ENCODE measurements at regions not wholly inside any gene's neighbourhood (a gene's known extent, or its start where the extent isn't known, plus 50 kb on each side); places are given as distances from the start of the nearest gene placed in this dataset.

DNA sequence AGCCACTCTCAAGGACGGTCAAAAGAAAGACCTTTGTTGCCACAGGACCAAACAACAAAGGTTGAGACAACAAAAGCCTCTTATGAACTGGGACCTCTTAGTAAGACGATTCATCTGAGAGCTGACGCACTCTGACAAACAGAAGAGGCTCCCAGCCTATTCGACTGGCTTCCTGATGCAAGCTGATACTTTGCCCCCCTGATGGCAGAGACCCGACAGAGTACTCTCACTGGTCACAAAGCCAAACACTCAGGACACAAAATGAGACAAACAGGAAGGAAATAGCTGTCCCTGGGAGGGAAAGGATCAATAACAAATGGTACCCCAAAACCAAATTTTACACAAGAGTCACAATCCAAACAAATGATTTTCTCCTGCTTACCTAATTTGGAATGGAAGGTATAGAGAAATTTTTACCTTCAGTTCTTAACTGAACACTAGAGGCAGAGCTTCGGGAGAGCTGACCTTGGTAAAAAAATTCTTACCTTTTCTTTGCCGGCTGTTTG, 75.2 kb upstream of the PLAC8 start:
- Histone ChIP-seq H3K4me3 (ENCODE audit: low read length) (no peak overlapping the region), H3K27me3 (ENCODE audit: insufficient read depth, low read length) (no peaks in the 10 kb centered on the region), H3K9me3 (ENCODE audit: low read depth, low read length) (no peaks in the 10 kb centered on the region), H3K4me1 (ENCODE audit: insufficient read depth, low read length) (peaks cover 36% of the 10 kb centered on the region)

DNA sequence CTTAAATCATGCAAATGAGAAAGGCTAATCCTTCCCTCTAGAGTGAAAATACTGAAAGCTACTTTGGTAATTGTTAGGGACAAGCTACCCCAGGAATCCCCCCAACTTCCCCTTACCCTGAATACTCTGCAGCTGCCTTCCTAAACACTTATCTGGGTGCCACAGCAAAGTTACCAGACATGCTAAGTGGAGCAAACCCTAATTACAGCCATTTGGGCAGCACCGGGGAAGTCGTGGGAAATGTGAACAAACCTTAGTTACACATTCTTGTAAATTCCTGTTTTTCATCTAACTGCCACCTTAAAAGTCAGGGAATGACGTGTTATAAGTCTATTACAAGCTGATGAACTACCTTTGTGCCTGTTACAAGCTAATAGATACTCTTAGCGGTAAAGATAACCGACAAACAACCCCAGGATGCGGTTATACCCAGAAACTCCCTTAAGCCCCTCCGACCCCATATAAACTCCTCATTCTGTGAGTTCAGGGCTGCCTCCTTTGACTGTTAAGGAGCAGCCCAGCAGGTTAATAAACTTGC, 66.0 kb upstream of the PLAC8 start:
- Histone ChIP-seq H3K9me3 (ENCODE audit: low read depth, low read length) (no peaks in the 10 kb centered on the region), H3K4me1 (ENCODE audit: insufficient read depth, low read length) (peaks cover 13% of the 10 kb centered on the region), H3K4me3 (ENCODE audit: low read length) (no peak overlapping the region)

GRCh38 chr4:83179205-83179604, 64.7 kb upstream of the PLAC8 start:
- Histone ChIP-seq H3K9me3 (ENCODE audit: low read depth, low read length) (no peaks in the 10 kb centered on the region), H3K27me3 (ENCODE audit: insufficient read depth, low read length) (no peaks in the 10 kb centered on the region), H3K4me3 (ENCODE audit: low read length) (no peak overlapping the region), H3K4me1 (ENCODE audit: insufficient read depth, low read length) (peaks cover 26% of the 10 kb centered on the region)

More for the DNA sequence above, 66.0 kb upstream of the PLAC8 start:
- no peaks in the 10 kb centered on the region for H3K27me3 ChIP-seq (ENCODE audit: insufficient read depth, low read length)

- H3K9me3 ChIP-seq (ENCODE audit: low read depth, low read length): no peaks in the 10 kb centered on the region
- no peak overlapping the region for H3K4me3 ChIP-seq (ENCODE audit: low read length)
- no peaks in the 10 kb centered on the region for H3K27me3 ChIP-seq (ENCODE audit: insufficient read depth, low read length)
- peaks cover 36% of the 10 kb centered on the region for H3K4me1 ChIP-seq (ENCODE audit: insufficient read depth, low read length)
Observed at GRCh38 chr4:83178029-83178428, 63.5 kb upstream of the PLAC8 start.

DNA sequence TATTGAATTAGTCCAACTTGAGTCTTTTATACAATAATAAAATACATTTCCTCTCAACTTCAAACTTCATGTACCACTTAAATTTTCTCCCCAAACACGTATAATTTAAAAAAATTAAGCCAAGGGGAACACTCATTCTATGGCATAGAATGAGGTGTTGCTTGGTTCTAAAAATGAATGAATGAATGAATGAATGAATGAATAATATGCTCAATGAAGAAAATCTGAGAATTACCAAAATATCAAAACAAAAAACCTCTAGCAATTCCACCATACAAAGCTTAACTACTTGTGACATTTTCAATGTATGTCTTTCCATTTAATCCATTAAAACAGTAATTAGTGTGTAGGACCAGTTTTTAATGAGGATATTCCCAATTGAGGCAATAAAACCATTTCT, 62.7 kb upstream of the PLAC8 start:
- peaks cover 42% of the 10 kb centered on the region for H3K4me1 ChIP-seq (ENCODE audit: insufficient read depth, low read length)
- H3K9me3 ChIP-seq (ENCODE audit: low read depth, low read length): no peaks in the 10 kb centered on the region
- no peaks in the 10 kb centered on the region for H3K27me3 ChIP-seq (ENCODE audit: insufficient read depth, low read length)
- H3K4me3 ChIP-seq (ENCODE audit: low read length): no peak overlapping the region

DNA sequence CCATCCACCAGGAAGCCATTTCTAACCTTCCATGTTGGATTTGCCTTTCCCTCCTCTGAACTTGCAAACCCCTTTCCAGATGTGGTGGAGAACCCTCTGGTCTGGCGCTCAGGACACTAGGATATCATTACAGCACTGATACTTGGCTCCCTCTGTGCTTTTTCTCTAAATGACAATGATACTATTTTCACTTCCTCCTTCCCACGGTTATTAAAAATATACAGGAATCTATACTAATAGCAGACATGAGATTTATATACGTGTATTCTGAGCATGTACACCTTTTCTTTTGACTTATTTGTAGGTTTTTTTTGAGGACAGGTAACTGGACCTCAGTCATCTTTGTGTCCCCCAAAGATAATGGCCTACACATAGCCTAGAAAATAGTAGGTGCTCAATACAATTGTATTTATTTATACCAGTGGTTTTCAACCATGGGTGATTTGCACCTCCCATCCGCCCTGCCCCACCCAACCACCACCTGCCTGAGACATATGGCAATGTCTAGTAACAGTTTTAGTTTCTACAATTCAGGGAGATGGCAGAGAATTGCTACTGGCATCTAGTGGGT, 60.4 kb upstream of the PLAC8 start:
- H3K4me3 ChIP-seq (ENCODE audit: low read length): no peak overlapping the region
- no peaks in the 10 kb centered on the region for H3K9me3 ChIP-seq (ENCODE audit: low read depth, low read length)
- H3K4me1 ChIP-seq (ENCODE audit: insufficient read depth, low read length): peaks cover 51% of the 10 kb centered on the region
- no peaks in the 10 kb centered on the region for H3K27me3 ChIP-seq (ENCODE audit: insufficient read depth, low read length)

- Histone ChIP-seq H3K27me3 (ENCODE audit: insufficient read depth, low read length) (no peaks in the 10 kb centered on the region), H3K9me3 (ENCODE audit: low read depth, low read length) (no peaks in the 10 kb centered on the region), H3K4me1 (ENCODE audit: insufficient read depth, low read length) (peaks cover 49% of the 10 kb centered on the region), H3K4me3 (ENCODE audit: low read length) (no peak overlapping the region)
Observed at GRCh38 chr4:83172371-83172770, 57.8 kb upstream of the PLAC8 start.

- Histone ChIP-seq H3K4me1 (ENCODE audit: insufficient read depth, low read length) (peaks cover 49% of the 10 kb centered on the region), H3K4me3 (ENCODE audit: low read length) (no peak overlapping the region), H3K27me3 (ENCODE audit: insufficient read depth, low read length) (no peaks in the 10 kb centered on the region), H3K9me3 (ENCODE audit: low read depth, low read length) (no peaks in the 10 kb centered on the region)
Observed at GRCh38 chr4:83171436-83172039, 57.0 kb upstream of the PLAC8 start.

- Histone ChIP-seq H3K27me3 (ENCODE audit: insufficient read depth, low read length) (no peaks in the 10 kb centered on the region), H3K9me3 (ENCODE audit: low read depth, low read length) (no peaks in the 10 kb centered on the region), H3K4me1 (ENCODE audit: insufficient read depth, low read length) (peaks cover 49% of the 10 kb centered on the region), H3K4me3 (ENCODE audit: low read length) (no peak overlapping the region)
Observed at GRCh38 chr4:83170952-83171399, 56.4 kb upstream of the PLAC8 start.

Measured in mononuclear cell (primary cell).